ENCODE measurements at regions not wholly inside any gene's neighbourhood (a gene's known extent, or its start where the extent isn't known, plus 50 kb on each side); places are given as distances from the start of the nearest gene placed in this dataset.

- TF ChIP-seq CTCF (IDR thresholded peaks at IDR 0.05) (no peak), POLR2A (IDR thresholded peaks at IDR 0.05) (no peak)
Observed at GRCh38 chr7:25386311-25386744, 158.0 kb upstream of the NPVF start.
